ENCODE measurements at regions not wholly inside any gene's neighbourhood (a gene's known extent, or its start where the extent isn't known, plus 50 kb on each side); places are given as distances from the start of the nearest gene placed in this dataset.
A peak's percentile ranks its signal among the peaks of the same experiment; 100 is the strongest.
"Not testable (repeated sequence)": the region's sequence is repeated elsewhere in the genome, so short reads cannot be mapped to it uniquely, and the experiment has no call there.

- DNase-seq, result no peak
Measured at GRCh38 chr7:113582471-113582870, 336.3 kb downstream of the PPP1R3A start.

GRCh38 chr7:113563257-113563656, 355.6 kb downstream of the PPP1R3A start:
- not testable (repeated sequence) for DNase-seq

- no peak for DNase-seq
Measured at GRCh38 chr7:113562801-113563200, 356.0 kb downstream of the PPP1R3A start.

GRCh38 chr7:113562242-113562641, 356.6 kb downstream of the PPP1R3A start:
- no peak for DNase-seq

- DNase-seq, result no peak
Measured at GRCh38 chr7:113561446-113561845, 357.4 kb downstream of the PPP1R3A start.

- DNase-seq, result no peak
Measured at GRCh38 chr7:113550966-113551365, 367.8 kb downstream of the PPP1R3A start.

- DNase-seq, result no peak
Measured at GRCh38 chr7:113548561-113548960, 370.2 kb downstream of the PPP1R3A start.

GRCh38 chr7:113548137-113548536, 370.7 kb downstream of the PPP1R3A start:
- DNase-seq, result peak; percentile 78

- DNase-seq, result no peak
Measured at GRCh38 chr7:113521468-113521867, 397.3 kb downstream of the PPP1R3A start.

GRCh38 chr7:113519472-113519871, 399.3 kb downstream of the PPP1R3A start:
- DNase-seq, result no peak

- DNase-seq, result no peak
Measured at GRCh38 chr7:113504691-113505090, 386.3 kb upstream of the SMIM30 start.

GRCh38 chr7:113504142-113504541, 385.8 kb upstream of the SMIM30 start:
- DNase-seq, result no peak

- DNase-seq, result not testable (repeated sequence)
Measured at GRCh38 chr7:113496586-113496985, 378.2 kb upstream of the SMIM30 start.

- DNase-seq, result not testable (repeated sequence)
Measured at GRCh38 chr7:113494797-113495566, 376.6 kb upstream of the SMIM30 start.

- no peak for DNase-seq
Measured at GRCh38 chr7:113491305-113491704, 373.0 kb upstream of the SMIM30 start.

- no peak for DNase-seq
Measured at GRCh38 chr7:113487925-113488731, 369.8 kb upstream of the SMIM30 start.

GRCh38 chr7:113486548-113486947, 368.2 kb upstream of the SMIM30 start:
- DNase-seq, result no peak

GRCh38 chr7:113483657-113484056, 365.3 kb upstream of the SMIM30 start:
- no peak for DNase-seq

- no peak for DNase-seq
Measured at GRCh38 chr7:113480537-113480936, 362.2 kb upstream of the SMIM30 start.

GRCh38 chr7:113464096-113464855, 345.9 kb upstream of the SMIM30 start:
- no peak for DNase-seq

- DNase-seq, result no peak
Measured at GRCh38 chr7:113460067-113460466, 341.7 kb upstream of the SMIM30 start.

GRCh38 chr7:113456533-113456932, 338.2 kb upstream of the SMIM30 start:
- DNase-seq, result no peak

GRCh38 chr7:113454597-113455169, 336.3 kb upstream of the SMIM30 start:
- DNase-seq, result no peak
